ENCODE measurements at regions not wholly inside any gene's neighbourhood (a gene's known extent, or its start where the extent isn't known, plus 50 kb on each side); places are given as distances from the start of the nearest gene placed in this dataset.
"Not testable (repeated sequence)": the region's sequence is repeated elsewhere in the genome, so short reads cannot be mapped to it uniquely, and the experiment has no call there.

DNA sequence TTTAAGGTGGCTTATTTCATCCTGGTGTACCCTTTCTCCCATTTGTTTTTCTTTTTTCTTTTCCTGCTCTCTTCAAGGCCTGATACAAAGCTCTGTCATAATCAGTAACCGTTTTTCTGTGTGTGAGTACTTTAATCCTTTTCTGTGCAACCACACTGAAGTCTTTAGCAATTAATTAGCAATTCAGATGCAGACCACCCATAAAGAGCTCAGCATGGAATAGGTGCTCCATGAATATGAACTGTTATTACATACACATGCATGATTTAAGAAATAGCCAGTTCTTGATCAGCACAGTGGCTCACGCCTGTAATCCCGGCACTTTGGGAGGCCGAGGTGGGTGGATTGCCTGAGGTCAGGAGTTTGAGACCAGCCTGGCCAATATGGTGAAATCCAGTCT, 1386.6 kb downstream of the AACS start:
- no peak for DNase-seq (ENCODE audit: low spot score, unreplicated experiment)
- Mint-ChIP-seq H3K9me3 (ENCODE audit: low read depth) (no peaks in the 10 kb centered on the region), H3K36me3 (ENCODE audit: insufficient read depth) (no peaks in the 10 kb centered on the region), H3K27ac (no peak overlapping the region), H3K4me1 (ENCODE audit: low read depth) (no peaks in the 10 kb centered on the region), H3K27me3 (peaks cover 8% of the 10 kb centered on the region), H3K4me3 (ENCODE audit: low read depth) (no peak overlapping the region)
- TF ChIP-seq, protein P1, sequence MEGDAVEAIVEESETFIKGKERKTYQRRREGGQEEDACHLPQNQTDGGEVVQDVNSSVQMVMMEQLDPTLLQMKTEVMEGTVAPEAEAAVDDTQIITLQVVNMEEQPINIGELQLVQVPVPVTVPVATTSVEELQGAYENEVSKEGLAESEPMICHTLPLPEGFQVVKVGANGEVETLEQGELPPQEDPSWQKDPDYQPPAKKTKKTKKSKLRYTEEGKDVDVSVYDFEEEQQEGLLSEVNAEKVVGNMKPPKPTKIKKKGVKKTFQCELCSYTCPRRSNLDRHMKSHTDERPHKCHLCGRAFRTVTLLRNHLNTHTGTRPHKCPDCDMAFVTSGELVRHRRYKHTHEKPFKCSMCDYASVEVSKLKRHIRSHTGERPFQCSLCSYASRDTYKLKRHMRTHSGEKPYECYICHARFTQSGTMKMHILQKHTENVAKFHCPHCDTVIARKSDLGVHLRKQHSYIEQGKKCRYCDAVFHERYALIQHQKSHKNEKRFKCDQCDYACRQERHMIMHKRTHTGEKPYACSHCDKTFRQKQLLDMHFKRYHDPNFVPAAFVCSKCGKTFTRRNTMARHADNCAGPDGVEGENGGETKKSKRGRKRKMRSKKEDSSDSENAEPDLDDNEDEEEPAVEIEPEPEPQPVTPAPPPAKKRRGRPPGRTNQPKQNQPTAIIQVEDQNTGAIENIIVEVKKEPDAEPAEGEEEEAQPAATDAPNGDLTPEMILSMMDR (IDR thresholded peaks at IDR 0.05; ENCODE audit: unreplicated experiment), result no peak

DNA sequence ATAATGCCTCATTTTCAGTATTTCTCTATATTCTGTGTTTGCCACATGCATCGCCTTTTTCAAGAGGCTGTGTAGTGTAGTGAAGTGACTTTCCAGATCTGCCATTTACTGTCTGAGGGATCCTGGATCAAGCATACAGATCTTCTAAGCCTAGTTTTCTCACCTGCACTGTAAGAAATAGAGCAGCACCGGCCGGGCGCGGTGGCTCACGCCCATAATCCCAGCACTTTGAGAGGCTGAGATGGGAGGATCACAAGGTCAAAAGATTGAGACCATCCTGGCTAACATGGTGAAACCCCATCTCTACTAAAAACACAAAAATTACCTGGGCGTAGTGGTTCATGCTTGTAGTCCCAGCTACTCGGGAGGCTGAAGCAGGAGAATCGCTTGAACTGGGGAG, 1387.5 kb downstream of the AACS start:
- not testable (repeated sequence) for H3K4me3 Mint-ChIP-seq (ENCODE audit: low read depth); H3K27me3 Mint-ChIP-seq; H3K27ac Mint-ChIP-seq; DNase-seq (ENCODE audit: low spot score, unreplicated experiment); H3K9me3 Mint-ChIP-seq (ENCODE audit: low read depth); H3K36me3 Mint-ChIP-seq (ENCODE audit: insufficient read depth); H3K4me1 Mint-ChIP-seq (ENCODE audit: low read depth)

DNA sequence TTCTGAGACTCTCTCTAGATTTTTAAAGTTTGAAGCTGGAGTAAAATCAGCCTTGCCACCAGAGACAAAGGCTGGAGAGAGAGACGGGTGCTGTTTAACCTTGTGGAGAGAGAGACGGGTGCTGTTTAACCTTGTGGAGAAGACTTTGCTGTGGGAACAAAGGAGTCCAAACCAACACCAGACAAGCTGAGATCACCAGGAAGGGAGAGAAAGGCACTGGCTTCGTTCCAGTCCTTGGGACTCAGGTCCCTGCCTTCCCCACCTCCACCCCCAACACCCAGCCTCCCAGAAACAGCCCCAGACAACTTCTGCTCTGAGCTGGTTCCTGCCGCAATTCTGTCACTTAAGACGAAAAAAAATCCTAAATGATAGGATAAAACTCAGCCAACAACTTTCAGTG, 1389.3 kb downstream of the AACS start:
- no peaks in the 10 kb centered on the region for H3K9me3 Mint-ChIP-seq (ENCODE audit: low read depth)
- DNase-seq (ENCODE audit: low spot score, unreplicated experiment), result no peak
- H3K27me3 Mint-ChIP-seq, result peaks cover 15% of the 10 kb centered on the region
- H3K27ac Mint-ChIP-seq, result no peak overlapping the region
- no peaks in the 10 kb centered on the region for H3K36me3 Mint-ChIP-seq (ENCODE audit: insufficient read depth)
- H3K4me1 Mint-ChIP-seq (ENCODE audit: low read depth), result no peaks in the 10 kb centered on the region
- H3K4me3 Mint-ChIP-seq (ENCODE audit: low read depth), result no peak overlapping the region
- TF ChIP-seq, protein P1 (IDR thresholded peaks at IDR 0.05; ENCODE audit: unreplicated experiment), result no peak

DNA sequence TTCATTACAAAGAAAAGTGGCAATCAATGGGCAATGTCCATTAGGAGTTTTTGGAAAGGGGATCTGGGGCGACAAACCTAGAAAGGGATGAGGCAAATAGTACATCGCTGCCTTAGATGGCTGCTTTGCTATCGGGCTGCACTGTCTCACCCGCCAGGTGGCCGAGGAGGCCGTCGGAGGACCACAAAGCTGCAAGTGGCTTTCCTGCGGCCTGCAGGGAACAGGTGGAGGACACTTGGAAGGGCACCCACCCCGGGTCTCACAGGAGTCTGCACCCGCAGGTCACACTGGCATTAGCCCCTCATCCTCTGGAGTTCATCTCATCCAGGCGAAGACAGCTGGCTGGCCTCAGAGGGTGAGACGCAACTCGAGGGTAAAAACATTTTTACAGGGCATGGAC, 1392.5 kb downstream of the AACS start:
- H3K4me3 Mint-ChIP-seq (ENCODE audit: low read depth), result no peak overlapping the region
- no peaks in the 10 kb centered on the region for H3K36me3 Mint-ChIP-seq (ENCODE audit: insufficient read depth)
- H3K4me1 Mint-ChIP-seq (ENCODE audit: low read depth), result no peaks in the 10 kb centered on the region
- TF ChIP-seq, protein P1 (IDR thresholded peaks at IDR 0.05; ENCODE audit: unreplicated experiment), result no peak
- no peaks in the 10 kb centered on the region for H3K9me3 Mint-ChIP-seq (ENCODE audit: low read depth)
- no peak for DNase-seq (ENCODE audit: low spot score, unreplicated experiment)
- no peak overlapping the region for H3K27ac Mint-ChIP-seq
- peaks cover 20% of the 10 kb centered on the region for H3K27me3 Mint-ChIP-seq

DNA sequence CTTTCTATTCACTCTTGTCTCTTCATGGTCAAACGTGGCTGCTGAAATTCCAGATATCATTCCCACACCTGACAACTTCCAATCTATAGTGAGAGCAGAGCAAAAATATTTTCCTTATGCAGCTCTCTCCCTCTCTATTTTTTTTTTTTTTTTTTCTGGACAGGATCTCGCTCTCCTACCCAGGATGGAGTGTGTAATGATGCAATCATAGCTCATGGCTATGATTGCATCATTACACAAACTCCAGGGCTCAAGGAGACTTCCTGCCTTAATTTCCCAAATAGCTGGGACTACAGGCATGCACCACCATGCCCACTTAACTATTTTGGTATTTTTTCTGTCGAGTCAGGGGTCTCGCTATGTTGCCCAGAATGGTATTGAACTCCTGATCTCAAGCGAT, 1398.9 kb downstream of the AACS start:
- no peaks in the 10 kb centered on the region for H3K9me3 Mint-ChIP-seq (ENCODE audit: low read depth)
- TF ChIP-seq, protein P1 (IDR thresholded peaks at IDR 0.05; ENCODE audit: unreplicated experiment), result no peak
- H3K4me3 Mint-ChIP-seq (ENCODE audit: low read depth), result no peak overlapping the region
- H3K27ac Mint-ChIP-seq, result no peak overlapping the region
- peaks cover 5% of the 10 kb centered on the region for H3K27me3 Mint-ChIP-seq
- no peak for DNase-seq (ENCODE audit: low spot score, unreplicated experiment)
- H3K36me3 Mint-ChIP-seq (ENCODE audit: insufficient read depth), result no peaks in the 10 kb centered on the region
- no peaks in the 10 kb centered on the region for H3K4me1 Mint-ChIP-seq (ENCODE audit: low read depth)

DNA sequence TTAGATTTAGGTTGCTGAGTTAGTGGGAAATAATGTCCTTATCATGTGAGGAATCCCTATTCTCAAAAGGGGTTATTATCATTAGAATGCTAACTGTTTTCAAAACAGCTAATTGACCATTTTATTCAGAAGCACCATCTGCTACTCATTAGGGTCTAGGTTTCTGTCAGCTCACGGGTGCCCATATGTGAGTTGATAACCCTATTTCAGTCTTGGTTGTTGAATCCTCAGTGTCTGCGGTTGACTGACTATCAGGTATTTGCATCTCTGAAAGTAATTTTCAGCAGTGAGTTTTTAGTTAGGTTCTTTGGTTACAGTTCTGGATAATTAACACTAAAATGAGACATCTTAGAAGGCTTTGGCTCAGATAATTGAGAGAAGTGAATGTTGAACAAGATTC, 1404.0 kb downstream of the AACS start:
- Mint-ChIP-seq H3K4me3 (ENCODE audit: low read depth) (no peak overlapping the region), H3K4me1 (ENCODE audit: low read depth) (no peaks in the 10 kb centered on the region)

More for the DNA sequence above, 1404.0 kb downstream of the AACS start:
- DNase-seq (ENCODE audit: low spot score, unreplicated experiment), result no peak
- TF ChIP-seq, protein P1 (IDR thresholded peaks at IDR 0.05; ENCODE audit: unreplicated experiment), result no peak
- H3K36me3 Mint-ChIP-seq (ENCODE audit: insufficient read depth), result no peaks in the 10 kb centered on the region
- H3K27me3 Mint-ChIP-seq, result no peaks in the 10 kb centered on the region
- H3K27ac Mint-ChIP-seq, result no peak overlapping the region
- peaks cover 12% of the 10 kb centered on the region for H3K9me3 Mint-ChIP-seq (ENCODE audit: low read depth)

All from progenitor cell of endocrine pancreas (in vitro differentiated cells).